PFSK-1 (cell line): ENCODE measurements at regions not wholly inside any gene's neighbourhood (a gene's known extent, or its start where the extent isn't known, plus 50 kb on each side); places are given as distances from the start of the nearest gene placed in this dataset.

Experiments used
- FOXP2 ChIP-seq: optimal IDR thresholded peaks from 2 replicates; pipeline ENCODE3; 2011; ENCODE audit warnings: borderline replicate concordance, control low read depth, inconsistent platforms; ENCODE audit not compliant: insufficient read depth; ENCODE audit errors: extremely low read length, extremely low read depth
- POLR2AphosphoS5 ChIP-seq: IDR thresholded peaks from 2 replicates; pipeline ENCODE4 v1.6.1; 2012; ENCODE audit warnings: low read depth, mild to moderate bottlenecking, control low read depth, low read length, moderate library complexity
- SIN3A ChIP-seq: IDR thresholded peaks from 2 replicates; pipeline ENCODE4 v1.6.1; 2012; ENCODE audit warnings: mild to moderate bottlenecking, low read length, moderate library complexity, borderline replicate concordance; ENCODE audit not compliant: insufficient read depth
- TAF1 ChIP-seq: IDR thresholded peaks from 2 replicates; pipeline ENCODE4 v1.6.1; 2012; ENCODE audit warnings: low read length, control low read depth, borderline replicate concordance; ENCODE audit not compliant: insufficient read depth
- TF ChIP-seq, protein P1 (sequence below), 2 experiments: IDR thresholded peaks; 2 replicates each; pipeline versions ENCODE4 v1.6.1 to v1.8.0; 2011 to 2012; ENCODE audit warnings: low read depth in 2 of 2, low read length in 2 of 2, control low read depth in 1 of 2, inconsistent platforms in 1 of 2, mild to moderate bottlenecking in 1 of 2, moderate library complexity in 1 of 2; ENCODE audit not compliant: insufficient read depth in 1 of 2

DNA sequence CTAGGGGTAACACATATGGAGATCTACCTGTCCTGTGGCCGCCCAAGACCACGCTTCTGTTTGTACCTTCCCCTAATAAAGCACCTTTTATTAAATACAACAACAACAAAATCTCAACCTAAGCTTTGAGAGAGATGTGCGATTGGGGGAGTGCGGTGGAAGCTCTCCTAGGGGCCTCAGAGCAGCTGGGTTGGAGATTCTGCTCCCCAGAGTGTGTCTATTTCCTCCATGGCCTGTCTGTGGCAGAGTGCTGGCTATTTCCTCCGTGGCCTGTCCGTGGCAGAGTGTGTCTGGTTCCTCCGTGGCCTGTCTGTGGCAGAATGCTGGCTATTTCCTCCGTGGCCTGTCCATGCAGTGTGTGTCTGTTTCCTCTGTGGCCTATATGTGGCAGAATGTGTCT lies 139.3 kb upstream of the IPO9 start:
- TF ChIP-seq SIN3A (no peak), TAF1 (no peak), POLR2AphosphoS5 (no peak), FOXP2 (no peak)
- TF ChIP-seq, protein P1, sequence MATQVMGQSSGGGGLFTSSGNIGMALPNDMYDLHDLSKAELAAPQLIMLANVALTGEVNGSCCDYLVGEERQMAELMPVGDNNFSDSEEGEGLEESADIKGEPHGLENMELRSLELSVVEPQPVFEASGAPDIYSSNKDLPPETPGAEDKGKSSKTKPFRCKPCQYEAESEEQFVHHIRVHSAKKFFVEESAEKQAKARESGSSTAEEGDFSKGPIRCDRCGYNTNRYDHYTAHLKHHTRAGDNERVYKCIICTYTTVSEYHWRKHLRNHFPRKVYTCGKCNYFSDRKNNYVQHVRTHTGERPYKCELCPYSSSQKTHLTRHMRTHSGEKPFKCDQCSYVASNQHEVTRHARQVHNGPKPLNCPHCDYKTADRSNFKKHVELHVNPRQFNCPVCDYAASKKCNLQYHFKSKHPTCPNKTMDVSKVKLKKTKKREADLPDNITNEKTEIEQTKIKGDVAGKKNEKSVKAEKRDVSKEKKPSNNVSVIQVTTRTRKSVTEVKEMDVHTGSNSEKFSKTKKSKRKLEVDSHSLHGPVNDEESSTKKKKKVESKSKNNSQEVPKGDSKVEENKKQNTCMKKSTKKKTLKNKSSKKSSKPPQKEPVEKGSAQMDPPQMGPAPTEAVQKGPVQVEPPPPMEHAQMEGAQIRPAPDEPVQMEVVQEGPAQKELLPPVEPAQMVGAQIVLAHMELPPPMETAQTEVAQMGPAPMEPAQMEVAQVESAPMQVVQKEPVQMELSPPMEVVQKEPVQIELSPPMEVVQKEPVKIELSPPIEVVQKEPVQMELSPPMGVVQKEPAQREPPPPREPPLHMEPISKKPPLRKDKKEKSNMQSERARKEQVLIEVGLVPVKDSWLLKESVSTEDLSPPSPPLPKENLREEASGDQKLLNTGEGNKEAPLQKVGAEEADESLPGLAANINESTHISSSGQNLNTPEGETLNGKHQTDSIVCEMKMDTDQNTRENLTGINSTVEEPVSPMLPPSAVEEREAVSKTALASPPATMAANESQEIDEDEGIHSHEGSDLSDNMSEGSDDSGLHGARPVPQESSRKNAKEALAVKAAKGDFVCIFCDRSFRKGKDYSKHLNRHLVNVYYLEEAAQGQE (IDR thresholded peaks at IDR 0.05; ENCODE audit: insufficient read depth in 1 of 2, low read depth in 2 of 2, low read length in 2 of 2): no peak

DNA sequence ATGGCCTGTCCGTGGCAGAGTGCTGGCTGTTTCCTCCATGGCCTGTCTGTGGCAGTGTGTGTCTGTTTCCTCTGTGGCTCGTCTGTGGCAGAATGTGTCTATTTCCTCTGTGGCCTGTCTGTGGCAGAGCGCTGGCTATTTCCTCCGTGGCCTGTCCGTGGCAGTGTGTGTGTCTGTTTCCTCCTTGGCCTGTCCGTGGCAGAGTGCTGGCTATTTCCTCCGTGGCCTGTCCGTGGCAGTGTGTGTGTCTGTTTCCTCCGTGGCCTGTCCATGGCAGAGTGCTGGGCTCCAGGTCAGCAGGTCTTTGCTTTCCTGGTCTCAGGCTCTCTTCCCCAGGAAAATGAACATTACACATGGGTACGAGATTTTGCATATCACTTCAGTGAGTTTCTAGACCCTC lies 138.4 kb upstream of the IPO9 start:
- TF ChIP-seq FOXP2: no peak
- no peak for TF ChIP-seq SIN3A
- TF ChIP-seq POLR2AphosphoS5: no peak
- TF ChIP-seq TAF1: no peak
- TF ChIP-seq, protein P1 (IDR thresholded peaks at IDR 0.05; ENCODE audit: insufficient read depth in 1 of 2, low read depth in 2 of 2, low read length in 2 of 2): no peak

DNA sequence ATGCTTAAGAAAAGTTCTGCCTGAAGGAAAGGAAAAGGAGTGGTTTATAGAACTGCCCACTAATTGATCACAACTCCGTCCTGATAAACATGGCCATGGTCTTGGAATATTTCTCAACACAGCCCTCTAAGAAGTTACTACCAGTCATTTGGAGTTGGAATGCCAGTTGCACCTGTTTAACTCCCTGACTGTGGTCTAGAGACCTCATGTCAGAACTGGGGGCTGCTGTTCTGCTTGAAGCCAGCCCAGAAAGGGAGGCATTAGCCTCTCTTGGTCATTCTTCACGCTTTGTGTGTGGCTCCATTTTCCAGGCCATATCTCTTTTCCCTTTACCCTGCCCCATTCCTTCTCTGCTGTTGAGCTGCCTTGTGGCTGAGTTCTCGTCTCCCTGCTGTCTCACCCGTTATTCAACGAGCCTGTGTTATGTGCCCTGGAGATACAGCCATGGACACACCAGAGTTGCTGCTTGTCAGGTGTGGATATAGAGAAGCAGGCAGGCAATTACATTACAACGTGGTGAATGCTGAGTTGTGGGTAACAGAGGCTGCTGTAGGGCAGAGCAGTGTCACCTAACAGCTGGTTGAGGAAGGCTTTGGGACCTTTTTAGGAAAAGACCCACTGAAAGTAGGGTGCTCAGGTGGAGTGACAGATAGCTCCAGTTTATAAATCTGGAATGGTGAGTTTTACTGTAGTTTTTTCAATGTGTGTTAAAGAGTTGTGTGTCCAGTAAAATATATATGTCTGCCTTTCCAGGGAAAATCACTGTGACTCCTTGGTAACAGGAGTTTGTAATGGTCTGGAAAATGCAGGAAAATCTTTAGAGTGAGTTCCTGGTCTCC lies 137.0 kb upstream of the IPO9 start:
- no peak for TF ChIP-seq FOXP2
- TF ChIP-seq, protein P1 (IDR thresholded peaks at IDR 0.05; ENCODE audit: insufficient read depth in 1 of 2, low read depth in 2 of 2, low read length in 2 of 2): no peak
- no peak for TF ChIP-seq TAF1
- TF ChIP-seq POLR2AphosphoS5: no peak
- TF ChIP-seq SIN3A: no peak

DNA sequence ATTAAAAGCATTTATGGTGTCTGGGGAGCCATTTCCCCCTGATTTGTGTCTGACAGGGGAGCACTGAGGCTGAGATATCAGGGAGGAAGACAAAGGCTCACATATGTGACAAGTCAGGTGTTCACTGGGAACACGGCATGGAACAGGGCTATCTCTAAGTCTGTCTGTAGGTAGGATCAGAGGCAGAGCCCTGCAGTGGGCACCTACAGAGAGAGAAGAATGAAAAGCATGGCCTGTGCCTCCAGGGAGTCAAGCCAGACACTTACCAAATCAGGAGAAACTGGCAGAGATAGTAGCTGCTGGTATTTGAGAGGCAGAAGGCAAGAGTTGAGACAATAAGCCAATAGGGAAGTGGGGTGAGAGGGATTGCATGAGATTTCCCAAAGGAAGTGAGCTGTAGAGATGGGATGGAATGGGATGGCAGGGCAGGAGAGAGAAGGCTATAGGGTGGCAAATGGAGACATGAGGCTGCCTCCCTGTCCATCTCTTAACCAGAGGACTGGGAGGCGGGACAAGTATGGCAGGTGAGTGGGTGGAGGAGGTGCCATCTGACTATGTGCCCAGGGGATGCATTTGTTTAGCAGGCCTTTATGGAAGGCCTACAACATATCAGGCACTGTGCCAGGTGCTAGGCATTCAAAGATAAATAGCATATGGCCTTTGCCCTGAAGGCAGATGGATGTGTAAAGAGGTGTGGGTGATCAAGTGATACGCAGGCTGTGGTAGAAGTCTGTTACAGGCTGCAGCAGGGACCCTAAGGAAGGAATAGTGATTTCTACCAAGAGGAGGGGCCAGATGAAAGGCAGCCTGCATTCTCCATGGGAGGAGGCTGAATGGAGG lies 136.2 kb upstream of the IPO9 start:
- TF ChIP-seq SIN3A (no peak), FOXP2 (no peak), TAF1 (no peak), POLR2AphosphoS5 (no peak)
- TF ChIP-seq, protein P1 (IDR thresholded peaks at IDR 0.05; ENCODE audit: insufficient read depth in 1 of 2, low read depth in 2 of 2, low read length in 2 of 2): no peak
